GM19395 (cell line): ENCODE measurements at regions not wholly inside any gene's neighbourhood (a gene's known extent, or its start where the extent isn't known, plus 50 kb on each side); places are given as distances from the start of the nearest gene placed in this dataset.
"Not testable (repeated sequence)": the region's sequence is repeated elsewhere in the genome, so short reads cannot be mapped to it uniquely, and the experiment has no call there.

Source experiments
- ATAC-seq: cut with Tn5 transposase; IDR thresholded peaks from one replicate; pipeline ENCODE4 v1.9.1; 2021; ENCODE audit warnings: mild to moderate bottlenecking, moderate library complexity; ENCODE audit not compliant: unreplicated experiment

DNA sequence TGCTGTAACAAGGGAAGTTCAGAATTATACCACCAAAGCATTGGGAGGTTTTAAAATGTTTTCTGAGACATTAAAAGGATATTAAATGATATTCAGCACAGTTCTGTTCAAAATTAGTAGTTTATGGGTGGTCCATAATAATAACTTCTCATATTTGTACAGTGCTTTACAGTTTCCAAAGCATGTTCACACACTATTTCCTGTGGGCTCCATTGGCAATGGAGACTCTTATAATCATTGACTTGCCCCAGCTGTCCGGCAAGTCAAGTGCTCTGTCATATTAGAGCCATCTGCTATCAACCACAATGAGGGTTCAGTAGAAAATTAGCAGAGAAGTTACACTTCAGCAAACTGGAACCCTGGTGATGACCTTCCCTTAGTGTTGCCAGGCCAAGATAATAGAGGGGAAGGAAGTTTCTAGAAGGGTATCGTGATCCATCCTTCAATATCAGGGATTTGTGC is 526.6 kb upstream of the CCDC196 start:
- peak; percentile 90 for ATAC-seq

DNA sequence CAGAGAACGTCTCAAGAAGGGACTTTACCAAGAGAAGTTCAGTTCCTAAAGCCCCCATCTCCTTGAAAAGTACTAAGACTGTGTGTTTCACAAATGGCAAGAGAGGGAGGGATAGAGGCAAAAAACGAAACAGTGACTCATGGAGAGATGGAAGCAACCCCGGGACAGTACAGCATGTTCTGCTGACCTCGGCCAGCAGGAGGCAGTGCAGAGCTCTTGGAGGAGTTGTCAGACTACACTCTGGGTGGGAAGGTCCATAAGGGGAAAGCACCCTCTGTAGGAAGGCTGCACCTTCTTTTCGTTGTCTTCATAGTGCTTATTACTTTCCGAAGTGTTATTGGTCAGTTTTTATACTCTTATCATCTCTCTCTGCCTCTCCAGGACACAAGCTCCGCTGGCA is 525.2 kb upstream of the CCDC196 start:
- peak; percentile 48 for ATAC-seq

DNA sequence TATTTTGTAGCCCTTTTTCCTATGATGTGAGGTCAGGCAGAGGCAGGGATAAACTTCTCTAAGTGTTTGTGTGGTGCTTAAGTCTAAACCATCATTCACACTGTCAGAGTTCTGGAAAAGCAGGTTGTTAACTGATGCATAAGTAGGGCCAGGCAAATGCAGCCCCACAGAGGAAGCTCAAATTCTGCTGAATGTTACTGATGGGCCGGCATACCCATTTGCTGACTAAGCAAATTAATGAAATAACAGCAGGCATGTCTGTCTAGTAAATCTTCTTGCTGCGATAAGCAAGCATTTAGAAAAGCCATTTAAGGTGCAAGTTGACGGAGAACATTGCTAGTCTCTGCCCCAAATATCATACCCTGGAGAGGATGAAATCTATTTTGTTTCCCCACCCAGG is 523.2 kb upstream of the CCDC196 start:
- no peak for ATAC-seq

DNA sequence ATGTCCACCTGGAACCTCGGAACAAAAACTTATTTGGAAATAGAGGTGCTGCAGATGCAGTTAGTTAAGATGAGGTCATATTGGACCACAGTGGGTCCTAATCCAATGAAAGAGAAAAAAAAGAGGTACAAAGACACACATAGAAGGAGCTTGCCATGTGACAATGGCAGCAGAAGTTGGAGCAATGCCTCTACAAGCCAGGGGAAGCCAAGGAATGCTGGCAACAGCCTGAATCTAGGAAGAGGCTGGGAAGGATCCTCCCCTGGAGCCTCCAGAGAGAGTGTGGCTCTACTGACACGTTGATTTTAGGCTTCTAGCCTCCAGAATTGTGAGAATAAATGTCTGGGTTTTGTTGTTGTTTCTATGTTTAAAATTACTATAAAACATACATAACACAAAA is 521.8 kb upstream of the CCDC196 start:
- ATAC-seq = no peak

DNA sequence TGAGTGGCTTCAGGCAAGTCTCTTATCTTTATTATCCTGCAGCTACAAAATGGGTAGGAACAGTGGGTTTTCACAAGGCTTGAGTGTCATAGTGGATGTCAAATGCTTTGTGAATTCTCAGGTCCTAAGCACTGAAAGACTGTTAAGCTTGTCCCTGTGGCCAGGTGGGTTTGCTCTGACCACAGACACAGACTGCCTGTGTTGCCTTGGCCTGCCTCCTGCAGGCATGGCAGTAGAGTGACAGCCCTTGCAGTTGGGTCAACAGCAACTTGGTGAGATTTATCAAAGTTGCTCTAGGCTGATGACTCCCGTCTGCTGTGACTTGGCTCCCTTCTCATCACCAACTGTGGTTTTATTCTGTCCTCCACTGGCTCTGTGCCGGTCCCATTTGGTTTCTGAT is 520.0 kb upstream of the CCDC196 start:
- no peak for ATAC-seq

DNA sequence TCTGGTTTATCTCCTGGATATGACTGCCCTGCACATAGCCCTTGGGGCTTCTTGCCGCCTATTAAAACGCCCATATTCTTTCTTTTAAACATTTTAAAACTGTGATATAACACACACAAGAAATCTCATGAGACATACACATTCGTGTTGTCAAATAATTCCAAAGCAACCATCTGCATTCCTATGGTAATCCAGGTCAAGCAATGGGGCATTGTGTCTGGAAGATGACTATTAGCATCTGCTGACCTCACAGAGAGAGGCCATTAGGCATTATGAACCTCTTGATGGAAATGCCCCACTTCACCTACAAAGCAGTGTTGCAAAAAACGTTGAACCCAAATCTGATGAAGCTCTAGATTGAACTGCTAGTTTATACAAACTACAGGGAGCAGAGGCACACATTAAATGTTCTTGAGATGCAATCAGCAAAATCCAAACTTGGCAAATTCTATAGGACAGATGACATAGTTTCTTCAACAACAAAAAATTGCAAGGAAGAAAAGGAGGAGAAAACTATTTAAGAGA is 513.8 kb upstream of the CCDC196 start:
- ATAC-seq = no peak

DNA sequence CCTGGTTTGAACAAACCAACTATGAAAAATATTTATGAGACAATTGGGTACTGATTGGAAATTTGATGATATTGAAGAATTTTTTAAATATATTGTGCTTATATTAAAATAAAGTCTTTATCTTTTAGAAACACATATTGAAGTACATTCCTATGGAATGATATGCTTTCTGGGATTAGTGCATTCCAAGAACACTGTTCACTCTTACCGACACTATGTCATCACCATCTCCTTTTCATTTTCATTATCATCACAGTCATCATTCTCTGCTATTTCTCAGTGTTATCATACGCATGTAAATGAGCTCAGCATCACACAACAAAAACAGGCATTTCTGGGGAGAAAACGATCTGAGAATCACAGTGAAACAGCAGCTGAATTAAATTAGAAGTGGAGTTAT is 513.3 kb upstream of the CCDC196 start:
- ATAC-seq = no peak

DNA sequence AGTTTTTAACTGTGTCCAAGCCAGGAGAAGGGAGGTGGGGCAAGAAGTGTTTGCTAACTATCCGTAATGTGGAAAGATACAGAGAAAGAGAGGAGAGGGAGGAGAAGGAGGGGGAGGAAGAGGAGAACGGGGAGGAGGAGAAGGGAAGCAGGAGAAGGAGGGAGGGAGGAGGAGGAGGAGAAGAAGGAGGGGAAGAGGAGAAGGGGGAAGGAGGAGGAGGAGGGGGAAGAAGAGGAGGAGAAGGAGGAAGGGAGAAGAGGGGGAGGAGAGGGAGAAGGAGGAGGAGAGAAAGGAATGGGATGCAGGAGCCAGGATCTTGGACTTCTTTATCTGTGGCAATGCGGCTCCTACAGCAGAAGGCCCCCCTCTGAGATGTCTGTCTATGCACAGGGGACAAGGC is 510.3 kb upstream of the CCDC196 start:
- ATAC-seq = no peak

DNA sequence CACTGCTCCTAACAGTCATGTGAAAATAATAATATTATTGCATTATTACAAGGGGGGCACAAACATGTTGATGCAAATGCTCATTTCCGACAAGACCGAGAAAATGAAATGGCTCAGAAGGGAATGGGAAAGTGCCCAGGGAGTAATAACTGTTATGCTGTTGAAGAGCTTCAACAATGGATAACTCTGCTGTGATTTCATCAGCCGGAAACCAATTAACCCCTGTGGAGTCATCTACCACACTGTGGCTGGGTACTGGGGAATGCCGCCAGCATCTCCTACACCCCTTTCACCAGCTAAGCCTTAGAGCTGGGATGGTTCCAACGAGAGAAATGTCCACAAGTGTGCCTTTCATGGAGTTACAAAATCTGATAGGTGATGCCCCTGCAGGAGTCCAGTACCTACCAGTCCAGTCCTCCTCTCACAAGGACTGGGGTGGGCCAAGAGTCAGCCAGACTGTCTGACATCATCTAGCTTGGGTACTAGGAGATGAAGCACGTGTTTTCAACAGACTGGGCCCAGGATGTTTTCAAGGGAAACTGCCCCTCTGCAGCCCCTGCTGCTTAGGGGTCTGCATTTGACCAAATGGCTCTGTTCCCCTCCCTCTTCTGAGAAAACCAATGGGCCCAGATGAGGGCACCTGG is 509.3 kb upstream of the CCDC196 start:
- ATAC-seq = no peak

DNA sequence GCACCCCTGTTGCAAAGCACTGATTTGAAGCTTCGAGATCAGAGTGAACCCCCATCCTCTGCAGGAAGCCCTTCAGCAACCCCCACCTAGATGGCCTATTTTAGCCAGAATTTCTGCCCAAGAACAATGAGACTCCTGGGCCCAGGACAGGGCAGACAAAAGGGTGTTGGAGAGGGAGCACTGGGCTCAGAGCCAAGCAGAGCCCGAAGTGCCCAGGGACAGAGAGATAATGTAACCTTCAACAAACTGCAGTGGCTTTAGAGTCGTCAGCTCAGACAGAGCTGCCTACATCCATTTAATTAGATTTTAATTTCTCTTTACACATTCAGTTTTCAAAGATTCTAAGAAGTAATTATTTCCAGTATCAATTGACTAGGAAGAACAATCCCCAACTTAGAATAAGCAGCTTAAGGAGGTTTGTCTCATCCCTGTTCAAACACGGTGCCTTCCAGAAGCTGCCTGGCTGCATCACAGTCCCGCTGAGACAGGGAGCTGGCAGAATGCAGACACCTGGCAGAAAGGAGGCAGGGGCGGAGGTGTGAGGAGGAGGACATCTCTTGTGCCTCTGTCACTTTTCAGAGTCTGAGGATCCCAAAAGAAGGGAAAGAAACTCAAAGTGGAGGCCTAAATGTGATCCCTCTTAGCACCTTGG is 504.9 kb upstream of the CCDC196 start:
- ATAC-seq = no peak

DNA sequence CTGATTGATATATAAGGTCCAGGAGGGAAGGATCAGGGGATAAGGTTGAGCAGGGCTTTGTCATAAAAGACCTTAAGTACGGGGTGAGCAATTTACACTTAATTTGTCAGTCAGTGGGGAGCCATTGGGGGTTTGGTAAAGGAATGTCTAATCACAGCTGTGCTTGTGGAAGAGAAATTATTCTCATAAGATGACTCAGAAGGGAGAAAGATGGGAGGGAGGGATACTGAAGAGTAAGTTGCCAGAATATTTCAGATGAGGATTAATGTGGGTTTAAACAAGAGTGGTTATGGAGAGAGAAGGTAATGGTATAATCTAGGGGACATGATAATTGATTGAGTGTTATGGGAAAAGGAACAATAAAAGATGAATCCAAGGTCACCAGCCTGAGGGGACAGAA is 500.1 kb upstream of the CCDC196 start:
- ATAC-seq = no peak

DNA sequence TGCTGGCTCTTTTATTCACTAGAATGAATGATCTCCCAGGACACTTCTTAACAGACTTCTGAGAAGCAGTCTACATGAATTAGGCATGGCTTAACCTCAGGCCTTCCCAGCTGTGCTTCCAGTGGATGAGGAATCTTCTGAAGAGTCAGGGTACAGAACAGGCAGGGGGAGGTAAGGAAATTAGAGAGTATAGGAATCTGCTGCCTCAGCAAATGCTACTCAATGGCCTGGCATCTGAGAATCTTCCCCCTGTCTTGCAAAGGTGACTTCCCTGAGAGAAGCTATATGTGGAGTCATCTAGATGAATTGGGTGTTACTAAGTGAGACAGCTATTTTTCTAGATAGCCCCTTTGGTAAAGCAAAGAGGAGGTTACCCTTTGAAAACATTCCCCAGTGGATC is 496.2 kb upstream of the CCDC196 start:
- ATAC-seq = no peak

DNA sequence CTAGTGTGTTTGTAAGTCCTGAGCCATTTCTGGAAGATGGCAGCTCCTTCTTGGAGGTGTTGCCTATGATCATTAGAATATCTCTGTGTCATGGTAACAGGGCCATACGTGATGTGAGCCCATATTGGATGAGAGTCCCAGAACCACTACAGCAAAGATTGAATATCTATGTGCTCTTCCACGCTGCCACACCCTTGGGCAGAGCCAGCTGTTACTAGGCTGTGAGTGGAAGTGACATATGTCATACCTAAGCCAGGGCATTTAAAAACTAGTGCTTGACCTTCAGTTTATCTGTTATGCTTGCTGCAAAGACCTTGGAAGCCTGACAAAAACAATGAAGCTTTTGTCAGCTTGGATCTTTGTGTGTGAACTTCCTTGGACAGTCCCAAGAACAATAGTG is 495.1 kb upstream of the CCDC196 start:
- ATAC-seq = no peak

DNA sequence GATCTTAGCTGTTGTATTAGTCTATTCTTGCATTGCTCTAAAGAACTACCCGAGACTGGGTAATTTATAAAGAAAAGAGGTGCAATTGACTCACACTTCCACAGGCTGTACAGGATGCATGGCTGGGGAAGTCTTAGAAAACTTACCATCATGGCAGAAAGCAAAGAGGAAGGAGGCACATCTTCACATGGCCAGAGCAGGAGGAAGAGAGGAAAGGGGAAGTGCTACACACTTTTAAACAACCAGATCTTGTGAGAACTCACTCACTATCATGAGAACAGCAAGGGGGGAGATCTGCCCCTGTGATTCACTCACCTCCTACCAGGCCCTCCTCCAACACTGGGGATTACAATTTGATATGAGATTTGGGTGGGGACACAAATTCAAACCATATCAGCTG is 494.2 kb upstream of the CCDC196 start:
- not testable (repeated sequence) for ATAC-seq

DNA sequence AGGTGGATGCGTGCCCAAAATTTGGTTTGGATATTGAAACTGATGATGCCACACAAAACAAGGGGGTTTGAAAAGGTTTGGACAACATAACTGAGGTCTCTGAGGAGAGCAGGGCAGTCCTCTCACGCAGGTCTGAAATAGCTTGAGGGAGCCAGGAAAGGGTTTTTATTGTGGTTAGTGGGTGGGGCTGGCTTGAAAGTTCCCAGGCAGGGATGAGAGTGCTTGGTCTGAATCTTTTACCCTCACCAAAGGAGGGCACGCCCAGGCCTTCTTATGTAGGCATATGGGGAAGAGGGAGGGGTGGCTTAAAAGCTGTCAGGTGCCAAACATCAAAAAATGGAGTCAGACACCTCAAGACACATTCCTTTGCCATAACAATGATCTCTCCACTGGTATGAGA is 493.1 kb upstream of the CCDC196 start:
- no peak for ATAC-seq

DNA sequence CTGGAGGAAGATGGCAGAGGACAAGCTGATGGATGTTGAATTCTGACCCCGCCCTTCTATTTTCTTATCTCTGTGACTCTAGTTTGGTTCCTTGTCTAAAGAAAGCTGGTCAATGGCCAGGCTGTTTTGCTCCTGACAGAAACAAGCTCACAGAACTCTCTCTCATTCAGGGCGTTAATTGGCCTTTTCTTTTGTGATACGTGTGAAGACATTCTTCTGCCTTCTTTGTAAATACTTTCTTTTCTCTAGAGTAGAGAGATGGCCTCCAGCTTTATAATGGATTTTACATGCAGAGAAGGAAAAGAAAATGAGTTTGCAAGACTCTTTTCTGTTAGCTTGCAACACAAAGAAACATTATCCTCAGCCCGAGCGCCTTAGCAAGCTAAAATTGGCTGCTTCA is 492.2 kb upstream of the CCDC196 start:
- no peak for ATAC-seq

DNA sequence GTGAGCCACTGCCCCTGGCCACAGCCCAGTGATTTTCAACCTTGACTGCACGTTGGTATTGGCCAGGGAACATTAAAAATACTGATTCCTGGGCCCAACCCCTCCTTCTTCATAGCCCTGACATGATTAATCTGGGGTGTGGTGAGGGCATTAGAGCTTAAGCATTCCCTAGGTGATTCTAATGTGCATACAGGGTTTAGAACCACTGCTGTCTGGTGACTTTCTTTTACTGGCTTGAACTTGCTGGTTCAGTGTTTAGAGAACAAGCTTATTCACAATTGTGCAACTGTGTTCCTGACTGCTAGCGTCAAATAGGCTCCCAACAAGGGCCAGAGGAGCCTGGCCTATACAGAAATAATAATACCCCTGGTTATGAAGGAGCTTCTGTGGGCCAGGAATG is 488.8 kb upstream of the CCDC196 start:
- ATAC-seq = no peak

DNA sequence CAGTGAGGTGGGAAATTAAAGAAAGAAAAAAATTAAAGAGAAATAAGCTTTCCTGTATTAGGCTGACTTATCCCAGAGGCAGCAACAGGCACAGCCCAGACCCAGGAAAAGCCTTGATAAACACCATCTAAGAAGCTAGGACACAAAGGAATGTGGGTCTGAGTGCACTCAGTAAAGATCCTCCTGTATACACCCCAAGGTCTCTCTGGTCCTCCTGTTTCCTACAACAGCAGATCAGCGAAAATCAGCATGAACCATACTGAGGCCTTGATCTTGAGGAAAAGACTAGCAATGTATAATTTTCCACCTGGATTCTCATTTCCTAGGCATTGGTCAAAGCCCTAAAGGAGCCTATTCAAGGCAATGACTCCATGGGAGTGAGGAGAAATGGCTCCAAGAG is 486.3 kb upstream of the CCDC196 start:
- no peak for ATAC-seq

DNA sequence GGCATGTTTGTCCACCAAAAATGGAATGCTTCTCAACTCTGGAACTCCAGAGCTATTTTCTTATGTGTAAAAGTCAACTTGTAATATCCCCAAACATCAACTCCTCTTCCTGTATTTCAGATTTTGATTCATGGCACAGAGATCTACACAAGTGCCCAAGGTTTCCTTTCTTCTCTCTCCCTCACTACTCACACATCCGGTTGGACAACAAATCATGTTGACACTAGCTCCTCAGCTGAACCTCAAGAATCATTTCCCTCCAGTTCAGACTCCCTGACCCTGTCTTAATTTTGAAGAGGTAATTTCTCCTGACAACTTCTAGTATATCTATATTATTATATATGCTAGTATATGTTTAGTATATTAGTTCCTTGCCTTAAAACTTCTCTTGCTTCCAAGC is 485.4 kb upstream of the CCDC196 start:
- ATAC-seq = no peak

DNA sequence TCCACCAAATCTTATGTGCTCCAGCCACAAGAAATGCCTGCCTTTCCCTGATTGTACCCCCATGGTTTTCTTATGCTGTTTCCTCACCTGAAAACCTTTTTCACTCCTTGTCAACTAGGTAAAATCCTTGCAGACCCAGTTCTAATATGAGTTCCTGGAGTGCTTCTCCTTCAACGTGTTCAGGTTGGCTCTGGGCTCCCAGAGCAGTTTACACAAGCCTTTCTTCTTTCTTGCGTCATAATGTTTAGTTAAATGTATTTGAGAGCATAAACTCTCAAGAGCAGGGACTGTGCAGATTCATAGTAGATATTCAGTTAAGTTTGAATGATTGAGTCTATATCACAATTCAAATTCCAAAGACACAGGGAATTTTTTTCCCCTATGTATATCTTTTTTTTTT is 484.8 kb upstream of the CCDC196 start:
- no peak for ATAC-seq

DNA sequence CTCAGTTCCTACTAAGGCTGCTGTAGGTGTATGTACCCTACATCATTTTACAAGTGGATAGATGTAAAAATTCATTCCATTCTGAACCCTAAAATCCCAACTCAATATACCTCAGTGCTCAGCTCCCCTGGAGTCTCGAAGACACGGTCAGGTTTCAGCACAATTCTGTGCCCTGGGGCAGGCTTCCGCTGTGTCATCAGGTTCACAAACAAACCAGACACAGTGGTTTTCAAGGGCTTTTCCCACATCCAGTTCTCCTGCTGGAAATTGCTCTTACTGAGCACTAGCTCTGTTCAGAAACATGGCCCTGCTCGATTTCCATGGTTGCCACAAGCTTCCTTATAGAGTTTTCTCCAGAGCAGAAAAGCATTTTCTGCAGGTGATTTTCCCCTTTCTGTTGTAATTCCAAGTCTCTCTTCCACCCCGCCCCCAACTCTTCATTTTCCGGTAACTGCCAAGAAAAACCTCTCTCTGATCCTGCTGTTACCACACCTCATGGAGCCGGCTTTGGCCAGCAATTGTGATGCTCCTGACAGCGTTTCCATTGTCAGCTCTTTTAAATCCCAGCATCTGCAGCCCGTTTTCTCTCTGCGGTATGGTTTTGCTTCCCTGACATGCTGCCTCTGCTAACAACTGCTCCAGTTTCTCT is 483.0 kb upstream of the CCDC196 start:
- ATAC-seq = no peak

DNA sequence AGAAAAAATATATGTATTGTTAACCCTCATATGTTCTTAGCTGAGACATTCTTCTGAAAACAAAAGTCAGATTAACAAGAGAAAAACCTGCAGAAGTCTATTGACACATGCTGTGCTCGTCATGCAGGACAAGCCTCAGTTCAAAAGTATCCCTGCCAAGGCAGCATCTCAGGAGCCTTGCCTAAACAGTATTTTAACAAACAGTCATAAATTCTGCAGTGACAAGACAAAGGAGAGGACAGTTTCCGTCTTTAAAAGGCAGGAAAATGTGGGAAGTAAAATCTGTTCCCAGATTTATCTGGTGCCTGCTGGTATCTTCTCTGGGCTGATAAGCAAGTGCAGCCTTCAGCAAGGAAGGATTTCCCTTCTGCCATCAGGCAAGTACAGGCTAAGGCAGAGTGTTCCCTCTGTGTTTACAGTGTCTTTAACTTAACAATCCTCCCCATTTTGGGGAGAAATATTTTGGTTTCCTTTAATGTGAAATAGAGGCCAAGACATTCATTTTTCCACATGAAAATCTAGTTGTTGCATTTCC is 480.2 kb upstream of the CCDC196 start:
- no peak for ATAC-seq
